ENCODE measurements at regions not wholly inside any gene's neighbourhood (a gene's known extent, or its start where the extent isn't known, plus 50 kb on each side); places are given as distances from the start of the nearest gene placed in this dataset.

- no peak for TF ChIP-seq CTCF (IDR thresholded peaks at IDR 0.05; ENCODE audit: insufficient read depth, low read length)
- no peak overlapping the region for H3K4me3 ChIP-seq (ENCODE audit: low read depth, low read length)
- no peak for DNase-seq (ENCODE audit: low read depth)
Measured at GRCh38 chr1:201595381-201595780, 56.5 kb downstream of the NAV1 start.

GRCh38 chr1:201596101-201596868 lies 57.4 kb downstream of the NAV1 start:
- no peak for TF ChIP-seq CTCF (IDR thresholded peaks at IDR 0.05; ENCODE audit: insufficient read depth, low read length)
- DNase-seq (ENCODE audit: low read depth): no peak
- H3K4me3 ChIP-seq (ENCODE audit: low read depth, low read length): no peak overlapping the region

- DNase-seq (ENCODE audit: low read depth): no peak
- H3K4me3 ChIP-seq (ENCODE audit: low read depth, low read length): no peak overlapping the region
- TF ChIP-seq CTCF (IDR thresholded peaks at IDR 0.05; ENCODE audit: insufficient read depth, low read length): no peak
Measured at GRCh38 chr1:201597551-201598230, 58.8 kb downstream of the NAV1 start.

GRCh38 chr1:201598396-201598795 lies 59.5 kb downstream of the NAV1 start:
- no peak for DNase-seq (ENCODE audit: low read depth)
- no peak for TF ChIP-seq CTCF (IDR thresholded peaks at IDR 0.05; ENCODE audit: insufficient read depth, low read length)
- H3K4me3 ChIP-seq (ENCODE audit: low read depth, low read length): no peak overlapping the region

GRCh38 chr1:201598973-201599372 lies 60.0 kb downstream of the NAV1 start:
- no peak for DNase-seq (ENCODE audit: low read depth)
- no peak overlapping the region for H3K4me3 ChIP-seq (ENCODE audit: low read depth, low read length)
- no peak for TF ChIP-seq CTCF (IDR thresholded peaks at IDR 0.05; ENCODE audit: insufficient read depth, low read length)

GRCh38 chr1:201599548-201599947 lies 60.6 kb downstream of the NAV1 start:
- no peak overlapping the region for H3K4me3 ChIP-seq (ENCODE audit: low read depth, low read length)
- no peak for DNase-seq (ENCODE audit: low read depth)
- TF ChIP-seq CTCF (IDR thresholded peaks at IDR 0.05; ENCODE audit: insufficient read depth, low read length): no peak
